IPS DF 4.7 (cell line): ENCODE measurements at regions not wholly inside any gene's neighbourhood (a gene's known extent, or its start where the extent isn't known, plus 50 kb on each side); places are given as distances from the start of the nearest gene placed in this dataset.
"Not testable (repeated sequence)": the region's sequence is repeated elsewhere in the genome, so short reads cannot be mapped to it uniquely, and the experiment has no call there.

Source experiments
- DNase-seq: peaks from one replicate; pipeline ENCODE4 v3.0.0-alpha.2; 2013; ENCODE audit warnings: low spot score; ENCODE audit errors: extremely low read depth

DNA sequence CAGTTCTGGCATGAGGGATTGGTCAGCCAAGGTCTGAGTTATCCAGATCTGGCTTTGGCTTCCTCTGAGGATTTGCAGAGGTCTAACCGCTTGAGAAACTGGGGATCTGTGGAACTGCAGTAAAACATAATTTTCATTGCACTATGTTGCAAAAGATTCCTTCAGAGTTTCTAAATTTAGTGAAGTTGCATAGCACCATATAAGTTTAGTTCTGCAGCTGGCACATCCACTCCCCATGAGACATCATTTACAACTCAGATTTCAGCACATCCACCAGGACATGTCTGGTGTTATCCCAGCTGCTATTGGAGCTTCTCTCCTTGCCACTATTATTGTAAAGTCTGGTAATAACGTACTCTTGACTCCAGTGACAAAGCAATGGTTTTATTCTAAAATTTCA, 181.5 kb downstream of the CWF19L2 start:
- no peak for DNase-seq

- DNase-seq: no peak
Observed at GRCh38 chr11:107275632-107276031, 182.0 kb downstream of the CWF19L2 start.

- no peak for DNase-seq
Observed at GRCh38 chr11:107274138-107274537, 183.5 kb downstream of the CWF19L2 start.

DNA sequence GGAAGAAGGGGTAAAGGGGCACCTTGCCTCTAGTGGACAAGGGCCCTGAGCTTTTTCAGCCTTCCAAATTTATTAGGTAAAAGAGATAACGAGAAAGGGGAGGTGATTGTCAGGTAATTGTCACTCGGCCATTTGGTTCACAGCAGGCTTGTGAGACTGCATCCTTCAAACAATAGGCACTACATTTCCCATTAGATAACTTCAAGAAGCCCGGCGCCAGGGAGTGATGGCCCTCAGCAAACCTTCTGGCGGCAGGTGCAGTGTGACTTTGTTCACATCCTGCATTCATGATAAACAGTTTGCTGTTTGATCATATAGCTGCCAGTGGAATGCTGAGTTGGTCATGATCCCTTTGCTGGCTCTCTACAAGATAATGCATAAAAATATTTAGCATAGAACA, 185.1 kb downstream of the CWF19L2 start:
- no peak for DNase-seq

DNA sequence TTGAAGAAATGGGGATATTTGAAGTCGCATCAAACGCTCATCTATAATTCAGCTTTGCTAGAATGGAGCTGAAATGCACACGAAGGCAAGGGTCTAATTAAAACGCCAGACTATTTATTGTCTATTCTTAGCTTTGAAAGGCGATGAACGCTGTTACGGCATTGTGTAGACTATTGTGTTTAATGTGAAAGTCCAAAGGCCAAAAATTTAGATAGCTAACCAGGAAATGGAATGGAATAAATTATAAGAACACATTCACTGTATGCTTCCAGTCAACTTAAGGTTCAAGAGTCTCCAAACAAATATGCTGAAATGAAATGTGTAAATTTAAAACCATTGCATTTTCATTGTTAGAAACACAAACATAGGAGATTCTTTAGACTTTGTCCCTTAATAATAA, 186.2 kb downstream of the CWF19L2 start:
- DNase-seq: no peak

GRCh38 chr11:107268977-107269376, 188.6 kb downstream of the CWF19L2 start:
- DNase-seq: no peak

GRCh38 chr11:107266455-107266854, 191.2 kb downstream of the CWF19L2 start:
- no peak for DNase-seq

- no peak for DNase-seq
Observed at GRCh38 chr11:107265591-107266121, 192.0 kb downstream of the CWF19L2 start.

- DNase-seq: no peak
Observed at GRCh38 chr11:107263844-107264563, 193.6 kb downstream of the CWF19L2 start.

DNA sequence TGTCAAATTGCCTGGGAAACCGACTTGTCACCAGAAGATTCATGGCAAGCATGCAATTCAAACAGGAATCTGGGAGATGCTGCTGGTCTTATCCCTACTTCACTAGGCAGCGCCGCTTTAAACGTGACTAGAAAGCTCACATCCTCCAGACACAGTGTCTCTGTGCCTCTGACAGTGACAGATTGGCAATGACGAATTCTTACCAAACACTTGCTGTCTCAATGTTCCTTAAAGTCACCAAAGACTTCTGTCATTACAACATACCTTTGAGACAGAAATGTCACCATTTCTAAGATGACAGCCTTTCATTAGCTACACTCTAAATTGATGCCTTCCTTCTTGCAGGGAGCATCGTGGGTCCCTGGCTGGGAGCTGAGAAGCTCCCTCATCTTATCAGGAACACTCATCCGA, 197.8 kb downstream of the CWF19L2 start:
- no peak for DNase-seq

DNA sequence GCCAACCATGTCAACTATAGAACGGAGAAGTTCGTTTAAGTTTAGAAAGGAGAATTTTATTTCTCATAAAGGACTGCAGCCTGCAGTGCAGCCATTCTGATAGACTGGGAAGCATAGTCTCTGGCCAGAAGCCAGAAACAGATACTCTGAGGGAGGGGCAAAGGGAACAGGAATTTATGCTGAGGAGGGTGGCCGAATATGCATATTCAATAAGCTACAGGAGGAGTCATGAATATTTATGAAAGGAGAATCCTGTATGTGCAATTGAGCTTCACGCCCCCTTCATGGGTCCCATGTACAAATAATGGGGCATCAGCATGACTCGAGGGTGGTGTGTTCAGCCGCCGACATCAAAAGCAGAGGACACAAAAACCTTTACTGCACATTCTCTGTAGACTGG, 199.9 kb downstream of the CWF19L2 start:
- DNase-seq: no peak

GRCh38 chr11:107253661-107254060, 204.0 kb downstream of the CWF19L2 start:
- not testable (repeated sequence) for DNase-seq

DNA sequence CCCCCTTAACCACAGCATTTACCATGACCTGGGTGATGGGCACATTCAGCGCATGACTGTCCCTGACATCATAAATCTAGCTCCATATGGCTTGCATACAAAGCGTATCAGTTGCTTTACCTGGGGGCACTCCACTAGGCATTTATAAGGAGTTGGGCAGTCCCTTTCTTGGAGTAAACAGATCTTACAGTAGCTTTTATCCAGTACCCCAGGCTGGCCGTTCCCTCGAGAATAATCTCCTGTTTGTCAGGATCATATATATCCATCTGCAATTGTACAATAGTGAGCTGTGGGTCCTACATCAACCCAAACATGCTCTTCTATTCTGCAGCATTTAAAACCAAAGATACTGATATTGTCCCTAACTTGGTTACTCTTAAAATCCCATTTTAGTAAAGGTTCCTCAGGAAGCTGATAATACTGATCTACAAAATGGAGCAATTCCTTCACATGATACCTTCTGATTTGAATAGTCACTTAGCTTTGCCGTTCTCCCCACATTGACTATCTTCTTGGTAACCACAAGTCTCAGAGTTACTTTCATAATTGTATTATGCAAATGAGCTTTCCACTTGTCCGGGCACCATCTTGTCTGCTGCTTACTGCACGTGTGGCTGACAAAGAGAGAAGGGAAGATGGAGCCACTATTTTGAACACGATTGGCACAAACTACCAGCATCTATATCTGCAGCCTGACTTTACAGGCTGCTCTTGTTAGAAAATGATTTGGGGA, 205.0 kb downstream of the CWF19L2 start:
- DNase-seq: no peak

DNA sequence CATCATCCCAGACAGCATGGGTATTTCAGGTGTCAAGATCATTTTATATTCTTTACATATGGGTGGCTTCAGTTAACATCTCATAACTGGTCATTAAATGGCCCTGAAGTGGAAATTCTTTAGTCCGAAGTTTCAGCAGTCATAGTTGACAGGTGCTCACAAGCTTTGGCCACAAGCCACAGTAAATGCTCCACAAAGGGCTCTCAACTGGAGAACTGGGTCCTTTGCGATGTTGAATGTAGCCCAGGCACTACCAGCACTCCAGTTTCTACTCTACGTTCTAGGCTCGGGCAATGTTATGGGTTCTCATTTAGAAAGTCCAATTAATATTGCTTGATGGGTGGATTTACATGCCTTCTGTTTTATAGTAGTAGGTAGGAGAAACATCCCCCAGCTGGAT, 206.3 kb downstream of the CWF19L2 start:
- no peak for DNase-seq

DNA sequence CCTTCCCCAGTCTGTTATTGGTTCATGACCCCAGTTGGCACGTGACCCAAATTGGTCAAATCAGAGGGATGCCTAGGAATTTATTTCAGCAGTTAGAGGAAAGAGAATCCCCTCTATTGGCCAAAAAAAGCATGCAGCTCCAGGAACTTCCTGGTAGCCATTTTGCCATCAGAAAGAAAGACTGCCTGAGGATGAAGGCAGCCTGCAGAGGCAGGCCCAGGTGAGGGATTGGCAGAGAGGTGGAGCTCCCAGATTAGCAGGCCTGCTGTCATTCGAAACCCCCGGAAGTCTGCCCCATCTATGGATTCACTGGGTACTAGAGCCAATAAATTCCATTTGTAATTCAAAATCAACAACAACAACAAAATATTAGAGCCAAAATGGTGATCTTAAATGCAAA, 207.6 kb downstream of the CWF19L2 start:
- no peak for DNase-seq

DNA sequence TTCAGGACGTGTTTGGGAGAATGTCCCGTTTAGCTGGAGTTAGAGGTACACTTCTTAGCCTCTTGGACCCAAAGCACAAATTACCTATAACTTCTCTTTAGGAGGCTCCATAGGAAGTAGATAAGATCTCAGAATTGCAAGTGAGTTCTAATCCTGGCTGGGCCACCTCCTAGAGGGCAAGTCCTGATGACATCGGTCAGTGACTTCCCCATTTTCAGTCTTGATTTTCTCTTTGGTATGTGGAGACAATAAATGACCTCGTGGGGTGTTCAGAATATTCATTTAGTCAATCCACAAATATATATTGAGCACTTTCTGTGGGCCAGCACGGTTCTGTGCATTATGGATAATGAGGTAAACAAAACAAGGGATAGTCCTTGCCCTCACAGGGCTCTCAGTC, 208.6 kb downstream of the CWF19L2 start:
- no peak for DNase-seq

GRCh38 chr11:107247167-107247861, 210.3 kb downstream of the CWF19L2 start:
- no peak for DNase-seq

DNA sequence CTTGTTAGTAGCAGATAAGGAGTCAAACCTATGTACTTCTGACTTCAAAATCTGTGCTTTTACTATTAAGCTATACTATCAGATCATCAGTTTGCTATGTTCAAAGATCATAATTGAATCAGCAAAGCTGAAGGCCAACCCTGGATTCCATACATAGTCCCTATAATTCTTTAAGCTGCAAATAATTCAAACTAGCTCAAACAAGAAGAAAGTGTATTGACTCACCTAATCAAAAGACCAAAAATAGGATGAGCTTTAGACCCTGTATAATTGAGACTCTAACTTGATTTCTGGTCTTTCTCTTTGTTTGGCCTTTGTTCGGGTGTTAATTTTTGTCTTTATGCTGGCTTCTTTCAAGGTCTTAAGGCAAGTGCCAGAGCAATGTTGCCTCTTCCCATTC, 213.7 kb downstream of the CWF19L2 start:
- no peak for DNase-seq

- DNase-seq: no peak
Observed at GRCh38 chr11:107232451-107232850, 214.2 kb upstream of the GUCY1A2 start.

DNA sequence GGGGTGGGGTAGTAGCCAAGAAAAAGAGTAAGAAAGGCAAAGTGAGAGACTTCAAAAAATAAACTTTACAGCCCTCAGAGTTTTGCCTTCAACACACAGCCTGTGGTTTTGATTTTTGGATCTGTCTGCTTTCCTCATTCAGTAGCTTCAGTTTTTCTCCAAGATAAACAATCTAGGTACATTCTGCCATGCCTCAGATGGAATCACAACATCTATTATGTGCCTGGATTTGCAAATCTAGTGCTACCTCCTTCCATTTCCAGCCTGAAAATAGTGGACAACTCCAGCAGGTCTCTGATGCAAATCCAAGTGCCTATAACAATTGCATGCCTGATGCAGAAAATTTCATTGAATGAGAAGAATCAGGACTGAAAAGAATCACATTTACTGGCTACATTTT, 206.6 kb upstream of the GUCY1A2 start:
- no peak for DNase-seq

GRCh38 chr11:107222916-107223460, 204.7 kb upstream of the GUCY1A2 start:
- no peak for DNase-seq

- no peak for DNase-seq
Observed at GRCh38 chr11:107222431-107222830, 204.2 kb upstream of the GUCY1A2 start.
